Skeletal muscle satellite cell (primary cell): ENCODE measurements at regions not wholly inside any gene's neighbourhood (a gene's known extent, or its start where the extent isn't known, plus 50 kb on each side); places are given as distances from the start of the nearest gene placed in this dataset.
"Not testable (repeated sequence)": the region's sequence is repeated elsewhere in the genome, so short reads cannot be mapped to it uniquely, and the experiment has no call there.

ENCODE experiments used
- H3K27me3 ChIP-seq: 2 replicates; pipeline ENCODE4 v1.7.0; 2013; ENCODE audit warnings: low read length; ENCODE audit not compliant: control insufficient read depth, insufficient read depth
- H3K36me3 ChIP-seq: 2 replicates; pipeline ENCODE4 v1.7.0; 2013; ENCODE audit warnings: mild to moderate bottlenecking, control low read depth, low read length; ENCODE audit not compliant: insufficient read depth
- H3K4me1 ChIP-seq: 2 replicates; pipeline ENCODE4 v1.7.0; 2013; ENCODE audit warnings: low read length; ENCODE audit not compliant: control insufficient read depth, insufficient read depth
- H3K4me2 ChIP-seq: 2 replicates; pipeline ENCODE4 v1.7.0; 2013; ENCODE audit warnings: mild to moderate bottlenecking, low read length
- H3K4me3 ChIP-seq: 2 replicates; pipeline ENCODE4 v1.7.0; 2013; ENCODE audit warnings: low read length
- H3K9ac ChIP-seq: 2 replicates; pipeline ENCODE4 v1.7.0; 2013; ENCODE audit warnings: mild to moderate bottlenecking, low read depth, low read length, moderate library complexity
- H3K9me3 ChIP-seq: replicated peaks from 2 replicates; pipeline ENCODE4 v1.7.0; 2013; ENCODE audit warnings: mild to moderate bottlenecking, control low read depth, low read length

GRCh38 chr14:59134307-59134706 lies 54.2 kb upstream of the DAAM1 start:
- H3K4me2 ChIP-seq = no peak overlapping the region
- H3K27me3 ChIP-seq = peaks cover 5% of the 10 kb centered on the region
- no peaks in the 10 kb centered on the region for H3K4me1 ChIP-seq
- H3K9me3 ChIP-seq = no peaks in the 10 kb centered on the region
- H3K9ac ChIP-seq = no peak overlapping the region
- no peaks in the 10 kb centered on the region for H3K36me3 ChIP-seq
- no peak overlapping the region for H3K4me3 ChIP-seq

DNA sequence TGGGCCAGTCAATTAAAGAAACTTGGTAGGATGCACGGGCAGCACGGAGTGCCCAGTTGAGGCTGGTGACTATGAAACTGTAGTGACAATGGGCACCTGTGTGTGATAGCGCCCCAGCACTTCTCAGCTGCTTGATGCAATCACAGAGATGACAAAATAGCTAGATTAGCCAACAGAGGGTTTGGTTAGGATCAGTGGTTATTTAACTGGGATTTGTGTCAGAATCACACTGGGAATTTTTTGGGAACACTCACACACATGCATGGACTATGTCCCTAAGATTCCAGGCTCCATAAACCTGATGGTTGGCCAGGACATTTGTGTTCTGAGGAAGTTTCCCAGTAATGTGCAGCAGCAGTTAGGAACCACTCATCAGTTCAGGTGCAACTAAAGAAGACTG lies 51.2 kb upstream of the DAAM1 start:
- H3K4me3 ChIP-seq = no peak overlapping the region
- no peak overlapping the region for H3K9ac ChIP-seq
- H3K9me3 ChIP-seq = no peaks in the 10 kb centered on the region
- no peaks in the 10 kb centered on the region for H3K4me1 ChIP-seq
- peaks cover 5% of the 10 kb centered on the region for H3K27me3 ChIP-seq
- H3K36me3 ChIP-seq = no peaks in the 10 kb centered on the region
- no peak overlapping the region for H3K4me2 ChIP-seq

DNA sequence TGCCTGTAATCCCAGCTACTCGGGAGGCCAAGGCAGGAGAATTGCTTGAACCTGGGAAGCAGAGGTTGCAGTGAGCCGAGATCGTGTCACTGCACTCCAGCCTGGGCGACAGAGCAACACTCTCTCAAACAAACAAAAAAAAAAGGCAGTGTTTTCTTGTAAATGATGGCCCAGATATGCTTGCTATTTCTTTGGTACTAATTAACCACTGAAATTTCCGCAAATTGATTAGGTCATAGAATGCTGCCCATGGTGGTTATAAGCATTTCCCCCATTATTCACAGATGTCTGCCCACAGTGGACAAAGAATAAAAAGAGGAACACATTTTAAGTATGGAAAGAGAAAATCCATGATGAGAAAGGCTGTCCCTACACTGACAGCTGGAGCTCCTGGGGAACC lies 49.9 kb upstream of the DAAM1 start:
- H3K27me3 ChIP-seq, H3K36me3 ChIP-seq: not testable (repeated sequence)

More for the DNA sequence above, 49.9 kb upstream of the DAAM1 start:
- not testable (repeated sequence) for H3K4me1 ChIP-seq, H3K4me2 ChIP-seq, H3K9me3 ChIP-seq, H3K9ac ChIP-seq, H3K4me3 ChIP-seq
